Panc1 (cell line): ENCODE measurements at regions not wholly inside any gene's neighbourhood (a gene's known extent, or its start where the extent isn't known, plus 50 kb on each side); places are given as distances from the start of the nearest gene placed in this dataset.

Experiments
- ATAC-seq: fragments of 200-7000 bp; cut with Tn5 transposase; 2 replicates; pipeline ENCODE4 v1.9.1; 2020; ENCODE audit warnings: mild to moderate bottlenecking, moderate library complexity
- BruUV-seq: library from RNA; stranded (reverse); fragments of 400-500 nt; replicated peaks from 2 replicates; lab custom pipeline; 2021; lab: Mats Ljungman, UMichigan
- CTCF ChIA-PET: fragments of 300-600 bp; sonication (Branson Sonifier 250); formaldehyde crosslinking; loops from one replicate; lab custom pipeline; 2022; ENCODE audit warnings: antibody characterized with exemption; lab: Charles Lee
- POLR2A ChIA-PET: fragments of 300-600 bp; sonication (Branson Sonifier 250); formaldehyde crosslinking; loops from one replicate; lab custom pipeline; 2022; ENCODE audit warnings: antibody characterized with exemption; lab: Charles Lee
- DNase-seq: peaks from one replicate; pipeline ENCODE4 v3.0.0-alpha.2; 2010; ENCODE audit warnings: low read depth, low spot score
- H3K27ac ChIP-seq: 2 replicates; pipeline ENCODE4 v1.5.1; 2011; ENCODE audit warnings: mild to moderate bottlenecking, low read length, inconsistent platforms
- H3K27me3 ChIP-seq: fragments of 200-500 bp; sonication (Bioruptor generic); 2 replicates; pipeline ENCODE4 v1.6.0; 2014; ENCODE audit warnings: low read length, inconsistent platforms; ENCODE audit not compliant: control insufficient read depth, insufficient read depth
- H3K36me3 ChIP-seq: fragments of 200-500 bp; sonication (Bioruptor generic); 2 replicates; pipeline ENCODE4 v1.5.1; 2014; ENCODE audit warnings: inconsistent platforms, mild to moderate bottlenecking, low read length, moderate library complexity; ENCODE audit not compliant: control insufficient read depth, insufficient read depth
- H3K4me1 ChIP-seq: 2 replicates; pipeline ENCODE4 v1.5.1; 2011; ENCODE audit warnings: inconsistent platforms, mild to moderate bottlenecking, low read length, moderate library complexity; ENCODE audit not compliant: control insufficient read depth, insufficient read depth
- H3K4me3 ChIP-seq, 2 experiments: 2 replicates each; pipeline ENCODE4 v1.5.1; 2011 to 2012; ENCODE audit warnings: low read depth in 2 of 2, low read length in 2 of 2, mild to moderate bottlenecking in 2 of 2, inconsistent platforms in 1 of 2, moderate library complexity in 1 of 2
- H3K9me3 ChIP-seq: fragments of 200-500 bp; sonication (Bioruptor generic); 2 replicates; pipeline ENCODE4 v1.5.1; 2014; ENCODE audit warnings: low read depth, mild to moderate bottlenecking, inconsistent platforms, low read length, moderate library complexity; ENCODE audit not compliant: control insufficient read depth, insufficient read depth
- CTCF ChIP-seq: fragments of 450-650 bp; IDR thresholded peaks from 2 replicates; pipeline ENCODE4 v1.5.1; 2017; ENCODE audit warnings: mild to moderate bottlenecking
- POLR2AphosphoS5 ChIP-seq: IDR thresholded peaks from 2 replicates; pipeline ENCODE4 v1.6.1; 2012; ENCODE audit warnings: mild to moderate bottlenecking, low read depth, low read length, moderate library complexity
- SIN3A ChIP-seq: IDR thresholded peaks from 2 replicates; pipeline ENCODE4 v1.6.1; 2012; ENCODE audit warnings: low read depth, mild to moderate bottlenecking, low read length, moderate library complexity, borderline replicate concordance; ENCODE audit not compliant: insufficient read depth
- TCF7L2 ChIP-seq: IDR thresholded peaks from 2 replicates; pipeline ENCODE4 v1.6.1; 2011; ENCODE audit warnings: mild to moderate bottlenecking, low read depth, low read length, inconsistent platforms
- in situ Hi-C: cut with HindIII; loops from 2 replicates; pipeline ENCODE4 v1.10.0; 2016; ENCODE audit warnings: low sequenced_read_pairs, low pct_unique_long_range_greater_than_20kb
- intact Hi-C: fragments of 100-400 bp; cut with micrococcal nuclease; formaldehyde crosslinking; loops from one replicate; pipeline ENCODE4 v1.10.0; 2022; ENCODE audit not compliant: unreplicated experiment
- TF ChIP-seq, protein P1 (sequence below), 2 experiments: IDR thresholded peaks; 2 replicates each; pipeline ENCODE4 v1.6.1; 2011 to 2012; ENCODE audit warnings: low read depth in 2 of 2, control low read depth in 1 of 2, low read length in 1 of 2, mild to moderate bottlenecking in 1 of 2, moderate library complexity in 1 of 2; ENCODE audit not compliant: insufficient read depth in 1 of 2

DNA sequence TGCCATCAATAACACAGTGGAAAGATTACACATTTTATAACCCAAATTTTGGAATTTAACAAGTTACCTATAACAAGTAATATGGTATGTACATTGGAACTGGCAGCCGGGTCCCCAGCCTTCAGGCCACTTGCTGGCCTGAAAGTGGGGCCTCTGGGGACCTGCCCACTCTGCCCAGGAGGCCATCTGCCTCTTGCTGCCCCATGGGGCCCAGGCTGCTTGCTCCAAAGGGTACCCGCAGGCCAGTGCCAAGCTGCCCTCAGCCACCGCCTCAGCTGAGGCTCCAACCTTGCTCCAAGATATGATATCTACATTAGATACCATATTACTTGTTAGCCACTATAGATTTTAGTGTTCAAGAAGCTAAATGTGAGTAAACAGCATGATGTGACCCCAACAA is 120.8 kb upstream of the TMEFF2 start:
- ATAC-seq (no peak), DNase-seq (no peak)
- no peak overlapping the region for H3K27ac ChIP-seq
- BruUV-seq: no TSS peak
- CTCF ChIA-PET: no interaction called here
- in situ Hi-C loops (no loop called here), intact Hi-C loops (no loop called here)
- H3K4me3 ChIP-seq: no peak overlapping the region
- POLR2A ChIA-PET: no interaction called here
- TF ChIP-seq, protein P1, sequence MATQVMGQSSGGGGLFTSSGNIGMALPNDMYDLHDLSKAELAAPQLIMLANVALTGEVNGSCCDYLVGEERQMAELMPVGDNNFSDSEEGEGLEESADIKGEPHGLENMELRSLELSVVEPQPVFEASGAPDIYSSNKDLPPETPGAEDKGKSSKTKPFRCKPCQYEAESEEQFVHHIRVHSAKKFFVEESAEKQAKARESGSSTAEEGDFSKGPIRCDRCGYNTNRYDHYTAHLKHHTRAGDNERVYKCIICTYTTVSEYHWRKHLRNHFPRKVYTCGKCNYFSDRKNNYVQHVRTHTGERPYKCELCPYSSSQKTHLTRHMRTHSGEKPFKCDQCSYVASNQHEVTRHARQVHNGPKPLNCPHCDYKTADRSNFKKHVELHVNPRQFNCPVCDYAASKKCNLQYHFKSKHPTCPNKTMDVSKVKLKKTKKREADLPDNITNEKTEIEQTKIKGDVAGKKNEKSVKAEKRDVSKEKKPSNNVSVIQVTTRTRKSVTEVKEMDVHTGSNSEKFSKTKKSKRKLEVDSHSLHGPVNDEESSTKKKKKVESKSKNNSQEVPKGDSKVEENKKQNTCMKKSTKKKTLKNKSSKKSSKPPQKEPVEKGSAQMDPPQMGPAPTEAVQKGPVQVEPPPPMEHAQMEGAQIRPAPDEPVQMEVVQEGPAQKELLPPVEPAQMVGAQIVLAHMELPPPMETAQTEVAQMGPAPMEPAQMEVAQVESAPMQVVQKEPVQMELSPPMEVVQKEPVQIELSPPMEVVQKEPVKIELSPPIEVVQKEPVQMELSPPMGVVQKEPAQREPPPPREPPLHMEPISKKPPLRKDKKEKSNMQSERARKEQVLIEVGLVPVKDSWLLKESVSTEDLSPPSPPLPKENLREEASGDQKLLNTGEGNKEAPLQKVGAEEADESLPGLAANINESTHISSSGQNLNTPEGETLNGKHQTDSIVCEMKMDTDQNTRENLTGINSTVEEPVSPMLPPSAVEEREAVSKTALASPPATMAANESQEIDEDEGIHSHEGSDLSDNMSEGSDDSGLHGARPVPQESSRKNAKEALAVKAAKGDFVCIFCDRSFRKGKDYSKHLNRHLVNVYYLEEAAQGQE (IDR thresholded peaks at IDR 0.05; ENCODE audit: insufficient read depth in 1 of 2, low read depth in 2 of 2, low read length in 1 of 2): no peak
- no peak for TF ChIP-seq CTCF
- TF ChIP-seq TCF7L2: no peak
- TF ChIP-seq SIN3A: no peak
- TF ChIP-seq POLR2AphosphoS5: no peak
- H3K36me3 ChIP-seq: no peaks in the 10 kb centered on the region
- no peaks in the 10 kb centered on the region for H3K27me3 ChIP-seq
- 0 out of 2 replicates have a peak, but pooled peaks cover 3% of the 10 kb centered on the region for H3K9me3 ChIP-seq
- H3K4me1 ChIP-seq: no peaks in the 10 kb centered on the region

GRCh38 chr2:192314800-192315481 is 120.2 kb upstream of the TMEFF2 start:
- CTCF ChIA-PET: no interaction called here
- H3K9me3 ChIP-seq: 0 out of 2 replicates have a peak, but pooled peaks cover 3% of the 10 kb centered on the region
- POLR2A ChIA-PET: no interaction called here
- DNase-seq (no peak), ATAC-seq (no peak)
- TF ChIP-seq CTCF (no peak), TCF7L2 (no peak)
- BruUV-seq: no TSS peak
- H3K36me3 ChIP-seq: no peaks in the 10 kb centered on the region
- H3K27me3 ChIP-seq: no peaks in the 10 kb centered on the region
- H3K4me3 ChIP-seq: no peak overlapping the region
- in situ Hi-C loops (no loop called here), intact Hi-C loops (no loop called here)
- H3K27ac ChIP-seq: no peak overlapping the region
- H3K4me1 ChIP-seq: no peaks in the 10 kb centered on the region
